ENCODE measurements at regions not wholly inside any gene's neighbourhood (a gene's known extent, or its start where the extent isn't known, plus 50 kb on each side); places are given as distances from the start of the nearest gene placed in this dataset.
"Not testable (repeated sequence)": the region's sequence is repeated elsewhere in the genome, so short reads cannot be mapped to it uniquely, and the experiment has no call there.

GRCh38 chr7:156038345-156038744 is 226.1 kb upstream of the SHH start:
- no peaks in the 10 kb centered on the region for H3K9me3 ChIP-seq (ENCODE audit: control insufficient read depth, low read length, poor library complexity, severe bottlenecking)
- H3K36me3 Mint-ChIP-seq (ENCODE audit: low read depth) = no peaks in the 10 kb centered on the region
- no peak overlapping the region for H3K4me3 Mint-ChIP-seq
- H3K27me3 Mint-ChIP-seq = peaks cover 26% of the 10 kb centered on the region
- ATAC-seq (no peak), DNase-seq (no peak)
- no peaks in the 10 kb centered on the region for H3K4me1 Mint-ChIP-seq
- no peak overlapping the region for H3K27ac Mint-ChIP-seq

- Mint-ChIP-seq H3K4me3 (no peak overlapping the region), H3K27me3 (peaks cover 26% of the 10 kb centered on the region), H3K27ac (no peak overlapping the region), H3K36me3 (ENCODE audit: low read depth) (no peaks in the 10 kb centered on the region), H3K4me1 (no peaks in the 10 kb centered on the region)
- no peak for DNase-seq
- no peak for ATAC-seq
- no peaks in the 10 kb centered on the region for H3K9me3 ChIP-seq (ENCODE audit: control insufficient read depth, low read length, poor library complexity, severe bottlenecking)
These were observed 223.9 kb upstream of the SHH start for GRCh38 chr7:156036153-156036552.

- not testable (repeated sequence) for ATAC-seq; H3K4me1 Mint-ChIP-seq; H3K27ac Mint-ChIP-seq; H3K36me3 Mint-ChIP-seq (ENCODE audit: low read depth); DNase-seq; H3K9me3 ChIP-seq (ENCODE audit: control insufficient read depth, low read length, poor library complexity, severe bottlenecking); H3K4me3 Mint-ChIP-seq
- H3K27me3 Mint-ChIP-seq = peaks cover 26% of the 10 kb centered on the region
These were observed 223.1 kb upstream of the SHH start for GRCh38 chr7:156035387-156035786.

GRCh38 chr7:156034397-156034796 is 222.1 kb upstream of the SHH start:
- H3K9me3 ChIP-seq (ENCODE audit: control insufficient read depth, low read length, poor library complexity, severe bottlenecking) = no peaks in the 10 kb centered on the region
- H3K27ac Mint-ChIP-seq = no peak overlapping the region
- no peak for ATAC-seq
- no peak for DNase-seq
- no peak overlapping the region for H3K4me3 Mint-ChIP-seq
- H3K27me3 Mint-ChIP-seq = peaks cover 32% of the 10 kb centered on the region
- peaks cover 3% of the 10 kb centered on the region for H3K4me1 Mint-ChIP-seq
- H3K36me3 Mint-ChIP-seq (ENCODE audit: low read depth) = peaks cover 3% of the 10 kb centered on the region

GRCh38 chr7:156032973-156033372 is 220.7 kb upstream of the SHH start:
- peaks cover 3% of the 10 kb centered on the region for H3K36me3 Mint-ChIP-seq (ENCODE audit: low read depth)
- no peaks in the 10 kb centered on the region for H3K9me3 ChIP-seq (ENCODE audit: control insufficient read depth, low read length, poor library complexity, severe bottlenecking)
- DNase-seq (no peak), ATAC-seq (no peak)
- peaks cover 3% of the 10 kb centered on the region for H3K4me1 Mint-ChIP-seq
- peaks cover 33% of the 10 kb centered on the region for H3K27me3 Mint-ChIP-seq
- H3K4me3 Mint-ChIP-seq = no peak overlapping the region
- no peak overlapping the region for H3K27ac Mint-ChIP-seq

GRCh38 chr7:156031679-156032478 is 219.6 kb upstream of the SHH start:
- Mint-ChIP-seq H3K4me3 (no peak overlapping the region), H3K27ac (no peak overlapping the region), H3K36me3 (ENCODE audit: low read depth) (peaks cover 3% of the 10 kb centered on the region), H3K27me3 (peaks cover 32% of the 10 kb centered on the region), H3K4me1 (peaks cover 3% of the 10 kb centered on the region)
- no peak for DNase-seq
- no peak for ATAC-seq
- H3K9me3 ChIP-seq (ENCODE audit: control insufficient read depth, low read length, poor library complexity, severe bottlenecking) = no peaks in the 10 kb centered on the region

GRCh38 chr7:156029460-156030007 is 217.3 kb upstream of the SHH start:
- H3K4me3 Mint-ChIP-seq = no peak overlapping the region
- ATAC-seq (no peak), DNase-seq (no peak)
- peaks cover 21% of the 10 kb centered on the region for H3K27me3 Mint-ChIP-seq
- peaks cover 3% of the 10 kb centered on the region for H3K36me3 Mint-ChIP-seq (ENCODE audit: low read depth)
- peak overlapping the region; percentile 69 for H3K27ac Mint-ChIP-seq
- H3K9me3 ChIP-seq (ENCODE audit: control insufficient read depth, low read length, poor library complexity, severe bottlenecking) = no peaks in the 10 kb centered on the region
- peaks cover 3% of the 10 kb centered on the region for H3K4me1 Mint-ChIP-seq

GRCh38 chr7:156028521-156028920 is 216.3 kb upstream of the SHH start:
- ATAC-seq (no peak), DNase-seq (no peak)
- H3K4me1 Mint-ChIP-seq = peaks cover 3% of the 10 kb centered on the region
- no peaks in the 10 kb centered on the region for H3K9me3 ChIP-seq (ENCODE audit: control insufficient read depth, low read length, poor library complexity, severe bottlenecking)
- H3K4me3 Mint-ChIP-seq = no peak overlapping the region
- H3K27me3 Mint-ChIP-seq = peaks cover 13% of the 10 kb centered on the region
- no peak overlapping the region for H3K27ac Mint-ChIP-seq
- H3K36me3 Mint-ChIP-seq (ENCODE audit: low read depth) = peaks cover 3% of the 10 kb centered on the region

GRCh38 chr7:156027821-156028220 is 215.6 kb upstream of the SHH start:
- Mint-ChIP-seq H3K27me3 (peaks cover 13% of the 10 kb centered on the region), H3K36me3 (ENCODE audit: low read depth) (peaks cover 3% of the 10 kb centered on the region), H3K27ac (no peak overlapping the region), H3K4me1 (peaks cover 3% of the 10 kb centered on the region), H3K4me3 (no peak overlapping the region)
- H3K9me3 ChIP-seq (ENCODE audit: control insufficient read depth, low read length, poor library complexity, severe bottlenecking) = no peaks in the 10 kb centered on the region
- DNase-seq (no peak), ATAC-seq (no peak)

GRCh38 chr7:156026603-156027002 is 214.3 kb upstream of the SHH start:
- DNase-seq (no peak), ATAC-seq (no peak)
- no peaks in the 10 kb centered on the region for H3K9me3 ChIP-seq (ENCODE audit: control insufficient read depth, low read length, poor library complexity, severe bottlenecking)
- Mint-ChIP-seq H3K4me3 (no peak overlapping the region), H3K4me1 (peaks cover 3% of the 10 kb centered on the region), H3K27ac (no peak overlapping the region), H3K27me3 (peaks cover 7% of the 10 kb centered on the region), H3K36me3 (ENCODE audit: low read depth) (peaks cover 3% of the 10 kb centered on the region)

- Mint-ChIP-seq H3K4me1 (peaks cover 3% of the 10 kb centered on the region), H3K27ac (no peak overlapping the region), H3K4me3 (no peak overlapping the region), H3K36me3 (ENCODE audit: low read depth) (peaks cover 3% of the 10 kb centered on the region), H3K27me3 (peaks cover 7% of the 10 kb centered on the region)
- H3K9me3 ChIP-seq (ENCODE audit: control insufficient read depth, low read length, poor library complexity, severe bottlenecking) = no peaks in the 10 kb centered on the region
- DNase-seq (no peak), ATAC-seq (no peak)
These were observed 213.9 kb upstream of the SHH start for GRCh38 chr7:156026076-156026600.

GRCh38 chr7:156025675-156026074 is 213.4 kb upstream of the SHH start:
- no peak overlapping the region for H3K27ac Mint-ChIP-seq
- peaks cover 3% of the 10 kb centered on the region for H3K36me3 Mint-ChIP-seq (ENCODE audit: low read depth)
- H3K4me3 Mint-ChIP-seq = no peak overlapping the region
- peaks cover 3% of the 10 kb centered on the region for H3K4me1 Mint-ChIP-seq
- peaks cover 7% of the 10 kb centered on the region for H3K27me3 Mint-ChIP-seq
- ATAC-seq (no peak), DNase-seq (no peak)
- H3K9me3 ChIP-seq (ENCODE audit: control insufficient read depth, low read length, poor library complexity, severe bottlenecking) = no peaks in the 10 kb centered on the region

GRCh38 chr7:156024201-156024600 is 211.9 kb upstream of the SHH start:
- no peak overlapping the region for H3K27ac Mint-ChIP-seq
- no peak for ATAC-seq

More at GRCh38 chr7:156024201-156024600, 211.9 kb upstream of the SHH start:
- Mint-ChIP-seq H3K27me3 (no peaks in the 10 kb centered on the region), H3K36me3 (ENCODE audit: low read depth) (no peaks in the 10 kb centered on the region), H3K4me3 (no peak overlapping the region), H3K4me1 (no peaks in the 10 kb centered on the region)
- DNase-seq = no peak
- H3K9me3 ChIP-seq (ENCODE audit: control insufficient read depth, low read length, poor library complexity, severe bottlenecking) = no peaks in the 10 kb centered on the region
